Upper lobe of left lung (tissue), 6 donors: ENCODE measurements at regions not wholly inside any gene's neighbourhood (a gene's known extent, or its start where the extent isn't known, plus 50 kb on each side); places are given as distances from the start of the nearest gene placed in this dataset.

Experiments
- ATAC-seq, 2 donors: fragments of 200-7000 bp; cut with Tn5 transposase; one replicate each; pipeline ENCODE4 v1.9.1; 2022; ENCODE audit warnings: mild to moderate bottlenecking in 2 of 2, moderate library complexity in 2 of 2; ENCODE audit not compliant: low FRiP score in 2 of 2
- DNase-seq, 2 donors: peaks; one replicate each; pipeline ENCODE4 v3.0.0-alpha.2; 2019 to 2020
- H3K27ac ChIP-seq, 4 donors: fragments of 200-600 bp; sonication (generic); one replicate each; pipeline ENCODE4 v1.5.1; 2016 to 2019
- H3K27me3 ChIP-seq, 4 donors: fragments of 200-600 bp; sonication (generic); one replicate each; pipeline ENCODE4 v1.5.1; 2017 to 2019
- H3K36me3 ChIP-seq, 4 donors: fragments of 200-600 bp; sonication (generic); one replicate each; pipeline ENCODE4 v1.5.1; 2016 to 2019
- H3K4me1 ChIP-seq, 4 donors: fragments of 200-600 bp; sonication (generic); one replicate each; pipeline ENCODE4 v1.5.1; 2018 to 2019
- H3K4me3 ChIP-seq, 4 donors: fragments of 200-600 bp; sonication (generic); one replicate each; pipeline ENCODE4 v1.5.1; 2017 to 2019; ENCODE audit warnings: mild to moderate bottlenecking in 2 of 4, moderate library complexity in 1 of 4
- H3K9me3 ChIP-seq, 4 donors: fragments of 200-600 bp; sonication (generic); one replicate each; pipeline ENCODE4 v1.5.1; 2018 to 2019
- EP300 ChIP-seq, 4 donors: sonication (generic); formaldehyde crosslinking; IDR thresholded peaks; one replicate each; pipeline ENCODE4 v1.5.1; 2017; ENCODE audit warnings: antibody characterized with exemption in 4 of 4, control low read depth in 2 of 4
- POLR2A ChIP-seq, 4 donors: fragments of 450-650 bp; IDR thresholded peaks; one replicate each; pipeline ENCODE4 v1.5.1; 2016 to 2017; ENCODE audit warnings: antibody characterized with exemption in 4 of 4, mild to moderate bottlenecking in 2 of 4
- POLR2AphosphoS5 ChIP-seq, 2 donors: sonication (generic); formaldehyde crosslinking; IDR thresholded peaks; one replicate each; pipeline ENCODE4 v1.5.1; 2017; ENCODE audit warnings: antibody characterized with exemption in 2 of 2
- WGBS, 2 donors: methylation state at CpG; one replicate each; pipeline ENCODE4 v1.1.5; 2017 to 2018; 5-methylcytosine and 5-hydroxymethylcytosine counted together
- TF ChIP-seq, protein P1 (sequence below), 6 experiments: fragments of 450-650 bp in 4 of 6; fragments of 200-600 bp in 2 of 6; sonication (generic) in 2 of 6; IDR thresholded peaks; one replicate each; pipeline ENCODE4 v1.5.1; 2016 to 2019; ENCODE audit warnings: antibody characterized with exemption in 6 of 6
- donor health status: DM: no; HTN: no; CAD: no; lungs with moderate emphysema.
- donor health status: DM: no; HTN: yes; CAD: no; lungs with severe emphysema.

DNA sequence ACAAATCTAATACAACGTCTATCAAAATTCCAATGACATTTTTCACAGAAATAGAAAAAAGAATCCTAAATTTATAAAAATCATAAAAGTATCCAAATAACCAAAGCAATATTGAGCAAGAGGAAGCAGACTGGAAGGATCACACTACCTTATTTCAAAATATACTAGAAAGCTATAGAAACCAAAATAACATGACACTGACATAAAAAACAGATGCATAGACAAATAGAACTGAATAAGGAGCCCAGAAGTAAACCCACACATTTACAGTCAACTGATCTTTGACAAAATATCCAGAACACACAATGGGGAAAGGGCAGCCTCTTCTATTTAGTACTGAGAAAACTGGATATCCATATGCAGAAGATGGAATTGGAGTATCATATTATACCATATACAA is 217.5 kb downstream of the MACC1 start:
- ATAC-seq (no peak), DNase-seq (no peak)
- Histone ChIP-seq H3K4me3 (no peak overlapping the region), H3K36me3 (no peaks in the 10 kb centered on the region), H3K4me1 (no peaks in the 10 kb centered on the region), H3K27ac (no peak overlapping the region), H3K27me3 (no peaks in the 10 kb centered on the region), H3K9me3 (no peaks in the 10 kb centered on the region)
- WGBS, 2 donors: 81 to 94% methylated on average over 1 of the region's 1 CpG
- no peak for TF ChIP-seq EP300 (IDR thresholded peaks at IDR 0.05)
- TF ChIP-seq, protein P1, sequence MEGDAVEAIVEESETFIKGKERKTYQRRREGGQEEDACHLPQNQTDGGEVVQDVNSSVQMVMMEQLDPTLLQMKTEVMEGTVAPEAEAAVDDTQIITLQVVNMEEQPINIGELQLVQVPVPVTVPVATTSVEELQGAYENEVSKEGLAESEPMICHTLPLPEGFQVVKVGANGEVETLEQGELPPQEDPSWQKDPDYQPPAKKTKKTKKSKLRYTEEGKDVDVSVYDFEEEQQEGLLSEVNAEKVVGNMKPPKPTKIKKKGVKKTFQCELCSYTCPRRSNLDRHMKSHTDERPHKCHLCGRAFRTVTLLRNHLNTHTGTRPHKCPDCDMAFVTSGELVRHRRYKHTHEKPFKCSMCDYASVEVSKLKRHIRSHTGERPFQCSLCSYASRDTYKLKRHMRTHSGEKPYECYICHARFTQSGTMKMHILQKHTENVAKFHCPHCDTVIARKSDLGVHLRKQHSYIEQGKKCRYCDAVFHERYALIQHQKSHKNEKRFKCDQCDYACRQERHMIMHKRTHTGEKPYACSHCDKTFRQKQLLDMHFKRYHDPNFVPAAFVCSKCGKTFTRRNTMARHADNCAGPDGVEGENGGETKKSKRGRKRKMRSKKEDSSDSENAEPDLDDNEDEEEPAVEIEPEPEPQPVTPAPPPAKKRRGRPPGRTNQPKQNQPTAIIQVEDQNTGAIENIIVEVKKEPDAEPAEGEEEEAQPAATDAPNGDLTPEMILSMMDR (IDR thresholded peaks at IDR 0.05): no peak
- no peak for TF ChIP-seq POLR2A (IDR thresholded peaks at IDR 0.05)
- no peak for TF ChIP-seq POLR2AphosphoS5 (IDR thresholded peaks at IDR 0.05)

DNA sequence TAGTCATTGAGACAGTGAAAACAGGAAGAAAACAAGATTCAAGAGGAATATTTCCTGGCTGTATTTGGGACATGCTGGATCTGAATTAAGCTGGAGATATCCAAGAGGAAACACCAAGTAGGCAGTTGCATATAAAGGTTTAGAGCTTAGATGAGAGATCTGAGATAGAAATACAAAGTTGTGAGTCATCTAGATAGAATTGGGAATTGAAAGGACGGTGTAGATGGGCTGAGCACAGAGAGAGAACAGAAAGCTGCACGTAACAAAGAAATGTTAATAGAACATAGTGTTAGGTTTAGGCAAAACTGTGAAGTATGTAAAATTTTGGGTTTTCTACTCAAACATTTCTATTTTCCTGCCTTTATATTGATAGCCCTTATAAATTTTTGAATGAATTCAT is 218.5 kb upstream of the TMEM196 start:
- Histone ChIP-seq H3K9me3 (no peaks in the 10 kb centered on the region), H3K27ac (no peak overlapping the region), H3K27me3 (no peaks in the 10 kb centered on the region), H3K4me3 (no peak overlapping the region), H3K36me3 (no peaks in the 10 kb centered on the region), H3K4me1 (no peaks in the 10 kb centered on the region)
- TF ChIP-seq, protein P1 (IDR thresholded peaks at IDR 0.05): no peak
- no peak for TF ChIP-seq EP300 (IDR thresholded peaks at IDR 0.05)
- no peak for TF ChIP-seq POLR2A (IDR thresholded peaks at IDR 0.05)
- TF ChIP-seq POLR2AphosphoS5 (IDR thresholded peaks at IDR 0.05): no peak
- 83 to 85% methylated on average over 2 of the region's 2 CpGs for WGBS, 2 donors
- ATAC-seq (no peak), DNase-seq (no peak)

DNA sequence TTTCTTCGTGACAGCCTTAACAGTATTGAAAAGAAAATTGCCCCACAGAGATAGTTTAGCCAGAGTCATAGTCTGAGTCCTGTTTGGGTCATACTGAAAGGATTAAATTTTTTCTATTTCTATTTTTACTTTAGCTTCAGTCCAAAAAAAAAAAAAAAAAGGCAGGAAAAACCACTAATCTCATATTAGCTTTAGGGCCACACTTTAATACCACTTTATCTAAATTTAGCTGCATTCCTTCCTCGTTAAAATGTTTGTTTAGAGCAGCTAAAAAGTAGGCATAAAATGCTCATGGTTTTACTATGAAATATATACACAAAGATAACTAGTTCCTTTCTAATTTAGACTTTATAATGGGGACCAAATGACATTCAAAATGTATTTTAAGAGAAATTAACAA is 216.5 kb upstream of the TMEM196 start:
- H3K4me3 ChIP-seq: no peak overlapping the region
- no peaks in the 10 kb centered on the region for H3K36me3 ChIP-seq
- ATAC-seq (no peak), DNase-seq (no peak)
- TF ChIP-seq EP300 (IDR thresholded peaks at IDR 0.05) (no peak), POLR2A (IDR thresholded peaks at IDR 0.05) (no peak), POLR2AphosphoS5 (IDR thresholded peaks at IDR 0.05) (no peak)
- TF ChIP-seq, protein P1 (IDR thresholded peaks at IDR 0.05): no peak
- no peak overlapping the region for H3K27ac ChIP-seq
- WGBS, 2 donors: 52 to 56% methylated on average over 2 of the region's 2 CpGs
- H3K9me3 ChIP-seq: no peaks in the 10 kb centered on the region
- no peaks in the 10 kb centered on the region for H3K27me3 ChIP-seq
- no peaks in the 10 kb centered on the region for H3K4me1 ChIP-seq

DNA sequence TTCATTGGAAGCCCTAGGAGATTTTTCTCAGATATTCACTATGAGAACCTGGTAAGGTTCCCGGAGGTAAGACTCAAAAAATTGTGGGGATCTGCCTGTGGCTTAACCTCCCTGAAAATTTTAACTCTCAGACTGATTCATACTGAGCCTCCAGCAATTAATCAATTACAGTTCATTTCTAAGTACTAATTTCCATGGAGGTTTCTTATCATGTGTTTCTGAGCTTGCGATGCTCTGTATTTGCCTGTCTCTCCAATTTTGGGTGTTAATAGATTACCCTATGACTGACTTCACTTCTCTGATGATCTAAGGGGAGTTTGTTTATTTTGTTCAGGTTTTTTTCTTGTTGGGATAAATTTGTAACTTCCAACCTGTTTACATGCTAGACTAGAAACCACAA is 215.4 kb upstream of the TMEM196 start:
- 85 to 89% methylated on average over 2 of the region's 2 CpGs for WGBS, 2 donors
- Histone ChIP-seq H3K4me1 (no peaks in the 10 kb centered on the region), H3K9me3 (no peaks in the 10 kb centered on the region), H3K4me3 (no peak overlapping the region), H3K36me3 (no peaks in the 10 kb centered on the region), H3K27me3 (no peaks in the 10 kb centered on the region), H3K27ac (no peak overlapping the region)
- no peak for DNase-seq
- TF ChIP-seq POLR2A (IDR thresholded peaks at IDR 0.05): no peak
- TF ChIP-seq POLR2AphosphoS5 (IDR thresholded peaks at IDR 0.05): no peak
- no peak for TF ChIP-seq EP300 (IDR thresholded peaks at IDR 0.05)
- TF ChIP-seq, protein P1 (IDR thresholded peaks at IDR 0.05): no peak
- no peak for ATAC-seq

DNA sequence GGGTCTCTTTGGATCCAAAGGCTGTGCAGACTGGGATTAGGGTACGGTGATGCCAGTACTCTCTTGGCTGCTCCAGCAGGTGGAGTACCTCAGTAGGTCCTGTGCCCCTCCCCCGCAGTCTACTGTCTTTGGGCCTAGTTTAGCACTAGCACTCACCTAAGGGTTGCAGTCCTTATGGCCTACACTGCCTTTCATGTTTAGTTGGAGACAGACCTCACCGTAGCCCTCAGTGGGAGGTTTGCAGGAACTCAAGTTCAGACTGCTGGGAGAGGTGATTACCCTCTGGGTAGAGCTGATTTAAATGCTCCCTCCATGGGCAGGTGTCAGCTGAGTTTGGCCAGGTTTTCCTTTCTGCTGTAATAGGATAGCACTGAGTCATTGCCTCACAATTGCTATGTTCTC is 210.8 kb upstream of the TMEM196 start:
- no peak for TF ChIP-seq EP300 (IDR thresholded peaks at IDR 0.05)
- TF ChIP-seq POLR2AphosphoS5 (IDR thresholded peaks at IDR 0.05): no peak
- no peak for TF ChIP-seq POLR2A (IDR thresholded peaks at IDR 0.05)
- TF ChIP-seq, protein P1 (IDR thresholded peaks at IDR 0.05): no peak
- H3K9me3 ChIP-seq: peaks cover 0 to 3% (median 0%) of the 10 kb centered on the region in 4 donors
- ATAC-seq (peak in 1 of 2 donors; percentile 61), DNase-seq (no peak)
- no peaks in the 10 kb centered on the region for H3K36me3 ChIP-seq
- H3K27me3 ChIP-seq: no peaks in the 10 kb centered on the region
- H3K4me3 ChIP-seq: no peak overlapping the region
- H3K27ac ChIP-seq: no peak overlapping the region
- WGBS, 2 donors: 83 to 96% methylated on average over 2 to 3 of the region's 3 CpGs
- H3K4me1 ChIP-seq: no peaks in the 10 kb centered on the region
